Osteocyte (in vitro differentiated cells): ENCODE measurements at regions not wholly inside any gene's neighbourhood (a gene's known extent, or its start where the extent isn't known, plus 50 kb on each side); places are given as distances from the start of the nearest gene placed in this dataset.

Experiments used
- DNase-seq: peaks from one replicate; pipeline ENCODE4 v3.0.0; 2021; ENCODE audit warnings: mixed read lengths; ENCODE audit not compliant: unreplicated experiment; ENCODE audit errors: extremely low spot score
- H3K27ac Mint-ChIP-seq: one replicate; pipeline ENCODE4 v1.8.0; 2021; ENCODE audit warnings: mild to moderate bottlenecking, mixed read lengths; ENCODE audit not compliant: unreplicated experiment
- H3K27me3 Mint-ChIP-seq: one replicate; pipeline ENCODE4 v1.8.0; 2021; ENCODE audit warnings: mixed read lengths; ENCODE audit not compliant: unreplicated experiment
- H3K36me3 Mint-ChIP-seq: one replicate; pipeline ENCODE4 v1.8.0; 2021; ENCODE audit warnings: mixed read lengths; ENCODE audit not compliant: unreplicated experiment
- H3K4me1 Mint-ChIP-seq: one replicate; pipeline ENCODE4 v1.8.0; 2021; ENCODE audit warnings: mixed read lengths; ENCODE audit not compliant: unreplicated experiment
- H3K4me3 Mint-ChIP-seq: one replicate; pipeline ENCODE4 v1.8.0; 2021; ENCODE audit warnings: mild to moderate bottlenecking, moderate library complexity, mixed read lengths; ENCODE audit not compliant: unreplicated experiment
- H3K9me3 Mint-ChIP-seq: one replicate; pipeline ENCODE4 v1.8.0; 2021; ENCODE audit warnings: mixed read lengths; ENCODE audit not compliant: unreplicated experiment
- TF ChIP-seq, protein P1 (sequence below): fragments of 200-600 bp; sonication (generic); IDR thresholded peaks from 2 replicates; pipeline ENCODE4 v1.5.0; 2021; ENCODE audit warnings: antibody characterized with exemption, mild to moderate bottlenecking, moderate library complexity

- Mint-ChIP-seq H3K4me3 (no peak overlapping the region), H3K27me3 (peaks cover 30% of the 10 kb centered on the region), H3K4me1 (no peaks in the 10 kb centered on the region), H3K27ac (no peak overlapping the region), H3K36me3 (no peaks in the 10 kb centered on the region), H3K9me3 (no peaks in the 10 kb centered on the region)
- TF ChIP-seq, protein P1, sequence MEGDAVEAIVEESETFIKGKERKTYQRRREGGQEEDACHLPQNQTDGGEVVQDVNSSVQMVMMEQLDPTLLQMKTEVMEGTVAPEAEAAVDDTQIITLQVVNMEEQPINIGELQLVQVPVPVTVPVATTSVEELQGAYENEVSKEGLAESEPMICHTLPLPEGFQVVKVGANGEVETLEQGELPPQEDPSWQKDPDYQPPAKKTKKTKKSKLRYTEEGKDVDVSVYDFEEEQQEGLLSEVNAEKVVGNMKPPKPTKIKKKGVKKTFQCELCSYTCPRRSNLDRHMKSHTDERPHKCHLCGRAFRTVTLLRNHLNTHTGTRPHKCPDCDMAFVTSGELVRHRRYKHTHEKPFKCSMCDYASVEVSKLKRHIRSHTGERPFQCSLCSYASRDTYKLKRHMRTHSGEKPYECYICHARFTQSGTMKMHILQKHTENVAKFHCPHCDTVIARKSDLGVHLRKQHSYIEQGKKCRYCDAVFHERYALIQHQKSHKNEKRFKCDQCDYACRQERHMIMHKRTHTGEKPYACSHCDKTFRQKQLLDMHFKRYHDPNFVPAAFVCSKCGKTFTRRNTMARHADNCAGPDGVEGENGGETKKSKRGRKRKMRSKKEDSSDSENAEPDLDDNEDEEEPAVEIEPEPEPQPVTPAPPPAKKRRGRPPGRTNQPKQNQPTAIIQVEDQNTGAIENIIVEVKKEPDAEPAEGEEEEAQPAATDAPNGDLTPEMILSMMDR, result no peak
- DNase-seq, result no peak
Observed at GRCh38 chr12:98341732-98342131, 173.7 kb upstream of the TMPO start.

DNA sequence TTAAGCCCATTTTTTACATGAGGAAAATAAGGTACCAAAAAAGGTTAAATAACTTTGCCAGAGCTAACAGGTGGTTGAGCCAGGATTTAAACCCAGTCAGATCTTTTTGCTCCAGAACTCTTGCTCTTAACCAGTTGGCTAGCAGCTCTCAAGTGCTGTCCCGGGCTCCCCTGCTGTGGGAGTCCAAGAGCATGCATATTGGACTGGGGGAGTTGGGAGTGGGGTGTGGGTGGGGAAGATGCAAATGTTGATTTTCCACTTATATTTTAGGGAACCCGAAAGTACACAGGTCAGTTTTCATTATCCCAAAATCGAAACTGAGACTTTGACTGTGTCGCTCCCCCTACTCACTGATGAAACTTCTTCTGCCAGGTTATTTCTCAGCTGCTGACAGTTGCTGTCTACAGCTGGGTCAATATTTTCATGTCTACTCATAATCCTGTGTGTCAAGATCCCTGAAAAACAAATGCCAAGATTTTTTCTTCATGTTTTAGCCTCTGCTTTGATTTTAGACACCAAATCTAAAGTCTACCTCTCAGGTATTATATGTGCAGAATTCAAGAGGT, 172.3 kb upstream of the TMPO start:
- Mint-ChIP-seq H3K4me3 (no peak overlapping the region), H3K27me3 (peaks cover 25% of the 10 kb centered on the region), H3K27ac (no peak overlapping the region), H3K36me3 (no peaks in the 10 kb centered on the region), H3K9me3 (no peaks in the 10 kb centered on the region), H3K4me1 (no peaks in the 10 kb centered on the region)
- TF ChIP-seq, protein P1, result no peak
- DNase-seq, result no peak

GRCh38 chr12:98344046-98344930, 171.1 kb upstream of the TMPO start:
- Mint-ChIP-seq H3K27me3 (peaks cover 16% of the 10 kb centered on the region), H3K4me1 (no peaks in the 10 kb centered on the region), H3K36me3 (no peaks in the 10 kb centered on the region), H3K4me3 (no peak overlapping the region), H3K9me3 (no peaks in the 10 kb centered on the region), H3K27ac (no peak overlapping the region)
- TF ChIP-seq, protein P1, result no peak
- DNase-seq, result no peak

- TF ChIP-seq, protein P1, result no peak
- Mint-ChIP-seq H3K4me1 (no peaks in the 10 kb centered on the region), H3K36me3 (no peaks in the 10 kb centered on the region), H3K27me3 (peaks cover 16% of the 10 kb centered on the region), H3K4me3 (no peak overlapping the region), H3K9me3 (no peaks in the 10 kb centered on the region), H3K27ac (no peak overlapping the region)
- no peak for DNase-seq
Observed at GRCh38 chr12:98345308-98345876, 170.0 kb upstream of the TMPO start.

GRCh38 chr12:98351089-98351488, 164.3 kb upstream of the TMPO start:
- no peaks in the 10 kb centered on the region for H3K27me3 Mint-ChIP-seq
- no peak overlapping the region for H3K27ac Mint-ChIP-seq
- peaks cover 14% of the 10 kb centered on the region for H3K4me1 Mint-ChIP-seq
- no peak for DNase-seq
- H3K9me3 Mint-ChIP-seq, result no peaks in the 10 kb centered on the region
- H3K36me3 Mint-ChIP-seq, result no peaks in the 10 kb centered on the region
- TF ChIP-seq, protein P1, result no peak
- H3K4me3 Mint-ChIP-seq, result no peak overlapping the region
